ENCODE measurements at regions not wholly inside any gene's neighbourhood (a gene's known extent, or its start where the extent isn't known, plus 50 kb on each side); places are given as distances from the start of the nearest gene placed in this dataset.

DNA sequence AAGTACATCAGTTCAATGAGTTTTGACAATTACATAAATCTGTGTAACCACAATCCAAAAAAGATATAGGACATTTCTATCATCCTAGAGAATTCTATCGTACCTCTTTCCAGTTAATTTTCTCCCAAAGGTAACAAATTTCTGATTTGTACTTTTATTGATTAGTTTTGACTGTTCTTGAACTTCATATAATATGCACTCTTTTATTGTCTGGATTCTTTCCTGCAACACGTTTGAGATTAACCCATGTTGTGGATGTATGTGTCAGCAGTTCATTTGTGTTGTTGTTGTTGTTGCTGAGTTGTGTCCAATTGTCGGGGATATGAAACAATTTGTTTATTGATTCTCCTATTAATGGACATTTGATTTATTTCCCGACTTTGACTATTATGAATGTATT is 145.9 kb upstream of the WDR11 start:
- TF ChIP-seq POLR2A (IDR thresholded peaks at IDR 0.05; ENCODE audit: low read depth, low read length) (no peak), POLR2AphosphoS5 (IDR thresholded peaks at IDR 0.05; ENCODE audit: low read depth, low read length) (no peak), SPI1 (IDR thresholded peaks at IDR 0.05; ENCODE audit: low read depth, low read length) (no peak)
